ENCODE measurements at regions not wholly inside any gene's neighbourhood (a gene's known extent, or its start where the extent isn't known, plus 50 kb on each side); places are given as distances from the start of the nearest gene placed in this dataset.

- H3K4me3 ChIP-seq (ENCODE audit: low read depth, poor library complexity, severe bottlenecking), result no peak overlapping the region
- 5 to 7% methylated on average over 1 of the region's 1 CpG for WGBS, 2 donors
- no peak for DNase-seq (ENCODE audit: low spot score in 2 of 2)
- intact Hi-C loops (cut with DNase I; ENCODE audit: low total_unique reads), result no loop called here
- TF ChIP-seq CTCF (IDR thresholded peaks at IDR 0.05) (no peak), POLR2A (IDR thresholded peaks at IDR 0.05) (no peak)
Observed at GRCh38 chr6:40210628-40211056, 276.4 kb upstream of the MOCS1 start.

- WGBS, 2 donors, result 75 to 93% methylated on average over 3 of the region's 3 CpGs
- H3K4me3 ChIP-seq (ENCODE audit: low read depth, poor library complexity, severe bottlenecking), result no peak overlapping the region
- no peak for DNase-seq (ENCODE audit: low spot score in 2 of 2)
- TF ChIP-seq CTCF (IDR thresholded peaks at IDR 0.05), result no peak
- TF ChIP-seq POLR2A (IDR thresholded peaks at IDR 0.05), result no peak
- intact Hi-C loops (cut with DNase I; ENCODE audit: low total_unique reads), result no loop called here
Observed at GRCh38 chr6:40205801-40206200, 271.5 kb upstream of the MOCS1 start.

- 86 to 95% methylated on average over 1 of the region's 1 CpG for WGBS, 2 donors
Observed at GRCh38 chr6:40205004-40205403, 270.7 kb upstream of the MOCS1 start.

GRCh38 chr6:40197371-40197770, 263.1 kb upstream of the MOCS1 start:
- 86 to 93% methylated on average over 5 of the region's 5 CpGs for WGBS, 2 donors
- no peak for DNase-seq (ENCODE audit: low spot score in 2 of 2)
- H3K4me3 ChIP-seq (ENCODE audit: low read depth, poor library complexity, severe bottlenecking), result no peak overlapping the region
- intact Hi-C loops (cut with DNase I; ENCODE audit: low total_unique reads), result no loop called here
- no peak for TF ChIP-seq CTCF (IDR thresholded peaks at IDR 0.05)
- TF ChIP-seq POLR2A (IDR thresholded peaks at IDR 0.05), result no peak

More at GRCh38 chr6:40205004-40205403, 270.7 kb upstream of the MOCS1 start:
- intact Hi-C loops (cut with DNase I; ENCODE audit: low total_unique reads), result no loop called here
- TF ChIP-seq POLR2A (IDR thresholded peaks at IDR 0.05), result no peak
- TF ChIP-seq CTCF (IDR thresholded peaks at IDR 0.05), result no peak
- DNase-seq (ENCODE audit: low spot score in 2 of 2), result no peak
- no peak overlapping the region for H3K4me3 ChIP-seq (ENCODE audit: low read depth, poor library complexity, severe bottlenecking)

- intact Hi-C loops (cut with DNase I; ENCODE audit: low total_unique reads), result no loop called here
- H3K4me3 ChIP-seq (ENCODE audit: low read depth, poor library complexity, severe bottlenecking), result no peak overlapping the region
- TF ChIP-seq CTCF (IDR thresholded peaks at IDR 0.05) (no peak), POLR2A (IDR thresholded peaks at IDR 0.05) (no peak)
- 57 to 68% methylated on average over 4 of the region's 4 CpGs for WGBS, 2 donors
- no peak for DNase-seq (ENCODE audit: low spot score in 2 of 2)
Observed at GRCh38 chr6:40196135-40196518, 261.9 kb upstream of the MOCS1 start.

- no peak overlapping the region for H3K4me3 ChIP-seq (ENCODE audit: low read depth, poor library complexity, severe bottlenecking)
- intact Hi-C loops (cut with DNase I; ENCODE audit: low total_unique reads), result no loop called here
- TF ChIP-seq POLR2A (IDR thresholded peaks at IDR 0.05), result no peak
- TF ChIP-seq CTCF (IDR thresholded peaks at IDR 0.05), result no peak
- 77 to 87% methylated on average over 11 of the region's 11 CpGs for WGBS, 2 donors
- DNase-seq (ENCODE audit: low spot score in 2 of 2), result no peak
Observed at GRCh38 chr6:40195428-40196134, 261.3 kb upstream of the MOCS1 start.

Measured in lower leg skin (tissue), 4 donors.